HepG2 (cell line): ENCODE measurements at regions not wholly inside any gene's neighbourhood (a gene's known extent, or its start where the extent isn't known, plus 50 kb on each side); places are given as distances from the start of the nearest gene placed in this dataset.
A peak's percentile ranks its signal among the peaks of the same experiment; 100 is the strongest.

ENCODE experiments used
- ARID5B ChIP-seq: IDR thresholded peaks from 2 replicates; pipeline ENCODE4 v1.4.0; 2020; ENCODE audit warnings: mild to moderate bottlenecking, missing genetic modification reagents
- BCL3 ChIP-seq: sonication (generic); formaldehyde crosslinking; IDR thresholded peaks from 2 replicates; pipeline ENCODE4 v1.5.1; 2020; ENCODE audit warnings: mild to moderate bottlenecking, missing genetic modification reagents, moderate library complexity
- BCL6 ChIP-seq: IDR thresholded peaks from 2 replicates; pipeline ENCODE4 v1.6.1; 2016; ENCODE audit warnings: missing genetic modification reagents, missing compliant biosample characterization
- HOXA7 ChIP-seq: sonication (generic); formaldehyde crosslinking; IDR thresholded peaks from 2 replicates; pipeline ENCODE4 v1.8.1; 2022; ENCODE audit warnings: mild to moderate bottlenecking, missing genetic modification reagents, moderate library complexity
- NFATC3 ChIP-seq: sonication (generic); formaldehyde crosslinking; IDR thresholded peaks from 2 replicates; pipeline ENCODE4 v1.5.1; 2020; ENCODE audit warnings: mild to moderate bottlenecking, missing genetic modification reagents
- NFIC ChIP-seq: IDR thresholded peaks from 2 replicates; pipeline ENCODE4 v1.6.1; 2012; ENCODE audit warnings: mild to moderate bottlenecking, low read length, inconsistent platforms
- PBX3 ChIP-seq: sonication (generic); formaldehyde crosslinking; IDR thresholded peaks from 2 replicates; pipeline ENCODE4 v1.8.1; 2023; ENCODE audit warnings: missing genetic modification reagents, inconsistent platforms, borderline replicate concordance
- PRDM4 ChIP-seq: sonication (generic); formaldehyde crosslinking; IDR thresholded peaks from 2 replicates; pipeline ENCODE4 v1.9.0; 2021; ENCODE audit warnings: missing genetic modification reagents, borderline replicate concordance
- SMARCE1 ChIP-seq: fragments of 450-650 bp; IDR thresholded peaks from 2 replicates; pipeline ENCODE4 v1.6.1; 2017; ENCODE audit warnings: borderline replicate concordance
- SP5 ChIP-seq: IDR thresholded peaks from 2 replicates; pipeline ENCODE4 v1.6.1; 2016; ENCODE audit warnings: low read depth, borderline replicate concordance
- SYNCRIP ChIP-seq: fragments of 200-400 bp; formaldehyde crosslinking; IDR thresholded peaks from 2 replicates; pipeline ENCODE4 v1.6.1; 2018; ENCODE audit warnings: mild to moderate bottlenecking, low read depth, low read length; ENCODE audit not compliant: insufficient read depth
- TFAP4 ChIP-seq: sonication (generic); IDR thresholded peaks from 2 replicates; pipeline ENCODE4 v1.6.1; 2016; ENCODE audit warnings: low read depth, borderline replicate concordance
- THAP11 ChIP-seq: IDR thresholded peaks from 2 replicates; pipeline ENCODE4 v1.6.1; 2016; ENCODE audit warnings: missing biosample characterization, missing genetic modification reagents
- TOE1 ChIP-seq: sonication (generic); formaldehyde crosslinking; IDR thresholded peaks from 2 replicates; pipeline ENCODE4 v1.4.0; 2020; ENCODE audit warnings: mild to moderate bottlenecking, missing genetic modification reagents
- ZNF160 ChIP-seq: sonication (generic); formaldehyde crosslinking; IDR thresholded peaks from 2 replicates; pipeline ENCODE4 v1.8.0; 2022; ENCODE audit warnings: mild to moderate bottlenecking, inconsistent platforms, missing genetic modification reagents
- ZNF263 ChIP-seq: sonication (generic); formaldehyde crosslinking; IDR thresholded peaks from 2 replicates; pipeline ENCODE4 v1.4.0; 2020; ENCODE audit warnings: missing genetic modification reagents
- ZNF468 ChIP-seq: sonication (generic); formaldehyde crosslinking; IDR thresholded peaks from 2 replicates; pipeline ENCODE4 v1.8.0; 2022; ENCODE audit warnings: mild to moderate bottlenecking, moderate library complexity, missing genetic modification reagents
- ZNF510 ChIP-seq: sonication (generic); formaldehyde crosslinking; IDR thresholded peaks from 2 replicates; pipeline ENCODE4 v1.4.0; 2020; ENCODE audit warnings: low read depth, mild to moderate bottlenecking, missing genetic modification reagents
- ZNF530 ChIP-seq: sonication (generic); formaldehyde crosslinking; IDR thresholded peaks from 2 replicates; pipeline ENCODE4 v1.5.0; 2020; ENCODE audit warnings: low read depth, mild to moderate bottlenecking, missing genetic modification reagents
- ZNF878 ChIP-seq: sonication (generic); formaldehyde crosslinking; IDR thresholded peaks from 2 replicates; pipeline ENCODE4 v1.8.1; 2023; ENCODE audit warnings: mild to moderate bottlenecking, missing genetic modification reagents, moderate library complexity

GRCh38 chr5:29780401-29780800 lies 1413.1 kb upstream of the CDH6 start (continued):
- TF ChIP-seq PRDM4 (CRISPR knock-in tag) (no peak), BCL6 (CRISPR knock-in tag) (peak; percentile 44; the same call in 1 of the 2 replicates), BCL3 (CRISPR knock-in tag) (no peak), SP5 (CRISPR knock-in tag) (no peak), SMARCE1 (no peak), HOXA7 (CRISPR knock-in tag) (no peak), NFATC3 (CRISPR knock-in tag) (no peak), ZNF530 (no peak), ARID5B (CRISPR knock-in tag) (peak; percentile 90), ZNF160 (CRISPR knock-in tag) (no peak), TFAP4 (peak; percentile 46; the same call in 1 of the 2 replicates), PBX3 (no peak), ZNF468 (CRISPR knock-in tag) (no peak), SYNCRIP (no peak), THAP11 (CRISPR knock-in tag) (no peak), ZNF263 (CRISPR knock-in tag) (no peak), ZNF510 (CRISPR knock-in tag) (no peak), ZNF878 (CRISPR knock-in tag) (0 out of 2 replicates have a peak, but pooled peaks have one; percentile 22), TOE1 (CRISPR knock-in tag) (no peak), NFIC (peak; percentile 84; the same call in 1 of the 2 replicates)
